DOHH2 (cell line): ENCODE measurements at regions not wholly inside any gene's neighbourhood (a gene's known extent, or its start where the extent isn't known, plus 50 kb on each side); places are given as distances from the start of the nearest gene placed in this dataset.

ENCODE experiments used
- H3F3A ChIP-seq: fragments of 200-600 bp; sonication (generic), shearing (Covaris generic); 2 replicates; pipeline ENCODE4 v1.6.0; 2016; ENCODE audit warnings: antibody characterized with exemption, mild to moderate bottlenecking; ENCODE audit not compliant: control insufficient read depth, insufficient read depth
- H3K27ac ChIP-seq: fragments of 200-600 bp; sonication (generic); 2 replicates; pipeline ENCODE4 v1.5.1; 2014; ENCODE audit warnings: low read depth, mild to moderate bottlenecking, low read length, moderate library complexity
- H3K27me3 ChIP-seq: fragments of 200-600 bp; sonication (generic); 2 replicates; pipeline ENCODE4 v1.6.1; 2014; ENCODE audit warnings: mild to moderate bottlenecking, low read length, mixed read lengths; ENCODE audit not compliant: control insufficient read depth
- H3K36me3 ChIP-seq: fragments of 200-600 bp; sonication (generic); 2 replicates; pipeline ENCODE4 v1.6.1; 2014; ENCODE audit warnings: mild to moderate bottlenecking, low read length, moderate library complexity, mixed read lengths; ENCODE audit not compliant: control insufficient read depth
- H3K4me1 ChIP-seq: fragments of 200-600 bp; sonication (generic); 2 replicates; pipeline ENCODE4 v1.6.1; 2014; ENCODE audit warnings: mild to moderate bottlenecking, low read length, mixed read lengths; ENCODE audit not compliant: control insufficient read depth
- H3K4me2 ChIP-seq: fragments of 200-600 bp; sonication (generic); 2 replicates; pipeline ENCODE4 v1.6.0; 2014; ENCODE audit warnings: mild to moderate bottlenecking, low read length, moderate library complexity
- H3K4me3 ChIP-seq: fragments of 200-600 bp; sonication (generic); 2 replicates; pipeline ENCODE4 v1.5.1; 2014; ENCODE audit warnings: mild to moderate bottlenecking, low read length, mixed read lengths
- H3K79me2 ChIP-seq: fragments of 200-600 bp; sonication (generic); 2 replicates; pipeline ENCODE4 v1.6.1; 2014; ENCODE audit warnings: mild to moderate bottlenecking, low read length, mixed read lengths; ENCODE audit not compliant: control insufficient read depth
- H3K9me2 ChIP-seq: fragments of 200-600 bp; sonication (generic); replicated peaks from 2 replicates; pipeline ENCODE4 v1.6.1; 2014; ENCODE audit warnings: mild to moderate bottlenecking, low read length, mixed read lengths; ENCODE audit not compliant: control insufficient read depth
- H3K9me3 ChIP-seq: fragments of 200-600 bp; sonication (generic); 2 replicates; pipeline ENCODE4 v1.6.1; 2014; ENCODE audit warnings: antibody characterized with exemption, low read length, mixed read lengths; ENCODE audit not compliant: control insufficient read depth, insufficient read depth
- H4K20me1 ChIP-seq: fragments of 200-600 bp; sonication (generic); 2 replicates; pipeline ENCODE4 v1.6.0; 2014; ENCODE audit warnings: low read depth, mild to moderate bottlenecking, antibody characterized with exemption, low read length, moderate library complexity; ENCODE audit not compliant: control insufficient read depth, insufficient read depth
- CTCF ChIP-seq: fragments of 200-600 bp; sonication (generic); IDR thresholded peaks from one replicate; pipeline ENCODE4 v1.5.1; 2014; ENCODE audit warnings: antibody characterized with exemption, mild to moderate bottlenecking, low read depth, low read length; ENCODE audit not compliant: poor library complexity, severe bottlenecking
- EZH2phosphoT487 ChIP-seq: fragments of 200-600 bp; sonication (generic); IDR thresholded peaks from 2 replicates; pipeline ENCODE4 v1.6.1; 2017; ENCODE audit warnings: borderline replicate concordance, mild to moderate bottlenecking, antibody characterized with exemption, low read length, moderate library complexity, mixed read lengths

GRCh38 chr11:33957304-33957917 lies 65.5 kb upstream of the LMO2 start:
- Histone ChIP-seq H3K4me1 (no peaks in the 10 kb centered on the region), H3K9me2 (no peaks in the 10 kb centered on the region), H3K4me3 (no peak overlapping the region), H4K20me1 (no peaks in the 10 kb centered on the region), H3K9me3 (no peaks in the 10 kb centered on the region), H3K79me2 (no peaks in the 10 kb centered on the region), H3K27me3 (peaks cover 9% of the 10 kb centered on the region; the same call in 1 of the 2 replicates), H3F3A (no peaks in the 10 kb centered on the region), H3K27ac (no peak overlapping the region), H3K4me2 (no peak overlapping the region), H3K36me3 (no peaks in the 10 kb centered on the region)
- TF ChIP-seq EZH2phosphoT487 (no peak), CTCF (no peak)

GRCh38 chr11:33956611-33957010 lies 64.7 kb upstream of the LMO2 start:
- no peak overlapping the region for H3K4me2 ChIP-seq
- no peaks in the 10 kb centered on the region for H3K79me2 ChIP-seq
- H3K4me1 ChIP-seq: no peaks in the 10 kb centered on the region
- peaks cover 9% of the 10 kb centered on the region; the same call in 1 of the 2 replicates for H3K27me3 ChIP-seq
- no peak for TF ChIP-seq CTCF
- no peak for TF ChIP-seq EZH2phosphoT487
- no peaks in the 10 kb centered on the region for H3K9me2 ChIP-seq
- H4K20me1 ChIP-seq: no peaks in the 10 kb centered on the region
- no peaks in the 10 kb centered on the region for H3F3A ChIP-seq
- H3K27ac ChIP-seq: no peak overlapping the region
- H3K36me3 ChIP-seq: no peaks in the 10 kb centered on the region
- H3K9me3 ChIP-seq: no peaks in the 10 kb centered on the region
- H3K4me3 ChIP-seq: no peak overlapping the region

- H3K4me3 ChIP-seq: no peak overlapping the region
- H3K27ac ChIP-seq: no peak overlapping the region
- H3K4me2 ChIP-seq: no peak overlapping the region
- H4K20me1 ChIP-seq: no peaks in the 10 kb centered on the region
- no peaks in the 10 kb centered on the region for H3K9me3 ChIP-seq
- H3K27me3 ChIP-seq: peaks cover 9% of the 10 kb centered on the region; the same call in 1 of the 2 replicates
- H3K4me1 ChIP-seq: peaks cover 14% of the 10 kb centered on the region
- H3K9me2 ChIP-seq: no peaks in the 10 kb centered on the region
- no peaks in the 10 kb centered on the region for H3F3A ChIP-seq
- TF ChIP-seq CTCF (no peak), EZH2phosphoT487 (no peak)
- no peaks in the 10 kb centered on the region for H3K79me2 ChIP-seq
- H3K36me3 ChIP-seq: no peaks in the 10 kb centered on the region
Measured at GRCh38 chr11:33953289-33953688, 61.4 kb upstream of the LMO2 start.
